ENCODE measurements at regions not wholly inside any gene's neighbourhood (a gene's known extent, or its start where the extent isn't known, plus 50 kb on each side); places are given as distances from the start of the nearest gene placed in this dataset.

- ATAC-seq (no peak), DNase-seq (no peak)
- ChIA-PET POLR2A (no interaction called here), CTCF (no interaction called here)
- no peaks in the 10 kb centered on the region for H3K36me3 Mint-ChIP-seq (ENCODE audit: low read depth)
- H3K4me1 Mint-ChIP-seq, result no peaks in the 10 kb centered on the region
- no peaks in the 10 kb centered on the region for H3K27me3 Mint-ChIP-seq
- no peak overlapping the region for H3K27ac Mint-ChIP-seq
- peaks cover 2% of the 10 kb centered on the region for H3K9me3 Mint-ChIP-seq (ENCODE audit: low read depth)
- intact Hi-C loops (cut with DNase I, micrococcal nuclease), result no loop called here
- no peak overlapping the region for H3K4me3 Mint-ChIP-seq
Observed at GRCh38 chr6:23499549-23499948, 626.5 kb upstream of the NRSN1 start.

GRCh38 chr6:23503173-23503572, 622.8 kb upstream of the NRSN1 start:
- ChIA-PET POLR2A (no interaction called here), CTCF (no interaction called here)
- no peak for ATAC-seq
- peaks cover 2% of the 10 kb centered on the region for H3K9me3 Mint-ChIP-seq (ENCODE audit: low read depth)
- DNase-seq, result no peak
- no peaks in the 10 kb centered on the region for H3K27me3 Mint-ChIP-seq
- no peak overlapping the region for H3K4me3 Mint-ChIP-seq
- intact Hi-C loops (cut with DNase I, micrococcal nuclease), result no loop called here
- H3K27ac Mint-ChIP-seq, result no peak overlapping the region
- no peaks in the 10 kb centered on the region for H3K36me3 Mint-ChIP-seq (ENCODE audit: low read depth)
- no peaks in the 10 kb centered on the region for H3K4me1 Mint-ChIP-seq

GRCh38 chr6:23505026-23505425, 621.0 kb upstream of the NRSN1 start:
- POLR2A ChIA-PET, result no interaction called here
- Mint-ChIP-seq H3K36me3 (ENCODE audit: low read depth) (no peaks in the 10 kb centered on the region), H3K4me3 (no peak overlapping the region), H3K9me3 (ENCODE audit: low read depth) (peaks cover 2% of the 10 kb centered on the region), H3K4me1 (no peaks in the 10 kb centered on the region), H3K27ac (no peak overlapping the region), H3K27me3 (no peaks in the 10 kb centered on the region)
- intact Hi-C loops (cut with DNase I, micrococcal nuclease), result no loop called here
- DNase-seq, result no peak
- CTCF ChIA-PET, result no interaction called here
- no peak for ATAC-seq

- Mint-ChIP-seq H3K27ac (no peak overlapping the region), H3K27me3 (no peaks in the 10 kb centered on the region), H3K9me3 (ENCODE audit: low read depth) (peaks cover 2% of the 10 kb centered on the region), H3K4me1 (no peaks in the 10 kb centered on the region), H3K36me3 (ENCODE audit: low read depth) (no peaks in the 10 kb centered on the region), H3K4me3 (no peak overlapping the region)
- ChIA-PET POLR2A (no interaction called here), CTCF (interaction anchor here (1.1 kb wide), 1 partner anchor 24 kb away, joined by 3 read pairs; no protein-coding TSS in a partner anchor)
- intact Hi-C loops (cut with DNase I, micrococcal nuclease), result no loop called here
- ATAC-seq (no peak), DNase-seq (no peak)
Observed at GRCh38 chr6:23510778-23511510, 615.1 kb upstream of the NRSN1 start.

GRCh38 chr6:23511817-23512216, 614.2 kb upstream of the NRSN1 start:
- H3K36me3 Mint-ChIP-seq (ENCODE audit: low read depth), result no peaks in the 10 kb centered on the region
- H3K27ac Mint-ChIP-seq, result no peak overlapping the region
- no peak for ATAC-seq
- H3K27me3 Mint-ChIP-seq, result no peaks in the 10 kb centered on the region
- ChIA-PET CTCF (interaction anchor here (1.1 kb wide), 1 partner anchor 24 kb away, joined by 3 read pairs; no protein-coding TSS in a partner anchor), POLR2A (no interaction called here)
- DNase-seq, result no peak
- no peaks in the 10 kb centered on the region for H3K4me1 Mint-ChIP-seq
- H3K4me3 Mint-ChIP-seq, result no peak overlapping the region
- H3K9me3 Mint-ChIP-seq (ENCODE audit: low read depth), result peaks cover 1% of the 10 kb centered on the region
- intact Hi-C loops (cut with DNase I, micrococcal nuclease), result no loop called here

GRCh38 chr6:23518294-23518693, 607.7 kb upstream of the NRSN1 start:
- Mint-ChIP-seq H3K27ac (no peak overlapping the region), H3K4me1 (no peaks in the 10 kb centered on the region), H3K9me3 (ENCODE audit: low read depth) (no peaks in the 10 kb centered on the region), H3K36me3 (ENCODE audit: low read depth) (no peaks in the 10 kb centered on the region), H3K4me3 (no peak overlapping the region), H3K27me3 (no peaks in the 10 kb centered on the region)
- ATAC-seq, result no peak
- no peak for DNase-seq
- intact Hi-C loops (cut with DNase I, micrococcal nuclease), result no loop called here
- ChIA-PET POLR2A (interaction anchor here (0.6 kb wide), 1 partner anchor 67 kb away, joined by 4 read pairs; no protein-coding TSS in a partner anchor), CTCF (interaction anchor here (0.6 to 0.8 kb wide), 2 partner anchors 293 to 367 kb away, joined by 3 read pairs; no protein-coding TSS in a partner anchor)

GRCh38 chr6:23522792-23523547, 603.0 kb upstream of the NRSN1 start:
- Mint-ChIP-seq H3K27me3 (no peaks in the 10 kb centered on the region), H3K4me1 (no peaks in the 10 kb centered on the region), H3K4me3 (no peak overlapping the region), H3K9me3 (ENCODE audit: low read depth) (no peaks in the 10 kb centered on the region), H3K36me3 (ENCODE audit: low read depth) (no peaks in the 10 kb centered on the region), H3K27ac (no peak overlapping the region)
- ChIA-PET POLR2A (no interaction called here), CTCF (no interaction called here)
- ATAC-seq (no peak), DNase-seq (no peak)
- intact Hi-C loops (cut with DNase I, micrococcal nuclease), result no loop called here

- POLR2A ChIA-PET, result no interaction called here
- Mint-ChIP-seq H3K27ac (no peak overlapping the region), H3K36me3 (ENCODE audit: low read depth) (no peaks in the 10 kb centered on the region), H3K9me3 (ENCODE audit: low read depth) (no peaks in the 10 kb centered on the region), H3K4me1 (no peaks in the 10 kb centered on the region), H3K27me3 (no peaks in the 10 kb centered on the region), H3K4me3 (no peak overlapping the region)
- CTCF ChIA-PET, result interaction anchor here (1.3 kb wide), 1 partner anchor 256 kb away, joined by 3 read pairs; no protein-coding TSS in a partner anchor
- DNase-seq (no peak), ATAC-seq (no peak)
- intact Hi-C loops (cut with DNase I, micrococcal nuclease), result no loop called here
Observed at GRCh38 chr6:23523771-23524170, 602.2 kb upstream of the NRSN1 start.

- ATAC-seq, result no peak
- POLR2A ChIA-PET, result no interaction called here
- no peak for DNase-seq
- CTCF ChIA-PET, result interaction anchor here (1.3 kb wide), 1 partner anchor 257 kb away, joined by 3 read pairs; no protein-coding TSS in a partner anchor
- intact Hi-C loops (cut with DNase I, micrococcal nuclease), result no loop called here
- Mint-ChIP-seq H3K36me3 (ENCODE audit: low read depth) (no peaks in the 10 kb centered on the region), H3K27ac (no peak overlapping the region), H3K27me3 (no peaks in the 10 kb centered on the region), H3K4me1 (no peaks in the 10 kb centered on the region), H3K4me3 (no peak overlapping the region), H3K9me3 (ENCODE audit: low read depth) (no peaks in the 10 kb centered on the region)
Observed at GRCh38 chr6:23524548-23524947, 601.5 kb upstream of the NRSN1 start.

- H3K27ac Mint-ChIP-seq, result no peak overlapping the region
- ATAC-seq, result no peak
- ChIA-PET POLR2A (no interaction called here), CTCF (no interaction called here)
- peaks cover 4% of the 10 kb centered on the region for H3K4me1 Mint-ChIP-seq
- no peaks in the 10 kb centered on the region for H3K36me3 Mint-ChIP-seq (ENCODE audit: low read depth)
- H3K27me3 Mint-ChIP-seq, result no peaks in the 10 kb centered on the region
- no peaks in the 10 kb centered on the region for H3K9me3 Mint-ChIP-seq (ENCODE audit: low read depth)
- no peak for DNase-seq
- no peak overlapping the region for H3K4me3 Mint-ChIP-seq
- intact Hi-C loops (cut with DNase I, micrococcal nuclease), result no loop called here
Observed at GRCh38 chr6:23526526-23526925, 599.5 kb upstream of the NRSN1 start.

GRCh38 chr6:23529902-23530301, 596.1 kb upstream of the NRSN1 start:
- POLR2A ChIA-PET, result no interaction called here
- DNase-seq, result no peak

GRCh38 chr6:23531666-23532065, 594.3 kb upstream of the NRSN1 start:
- DNase-seq (no peak), ATAC-seq (no peak)
- ChIA-PET CTCF (no interaction called here), POLR2A (no interaction called here)
- no peak overlapping the region for H3K4me3 Mint-ChIP-seq
- H3K9me3 Mint-ChIP-seq (ENCODE audit: low read depth), result no peaks in the 10 kb centered on the region
- peaks cover 4% of the 10 kb centered on the region for H3K4me1 Mint-ChIP-seq
- H3K27me3 Mint-ChIP-seq, result no peaks in the 10 kb centered on the region
- no peak overlapping the region for H3K27ac Mint-ChIP-seq
- intact Hi-C loops (cut with DNase I, micrococcal nuclease), result no loop called here
- no peaks in the 10 kb centered on the region for H3K36me3 Mint-ChIP-seq (ENCODE audit: low read depth)

More at GRCh38 chr6:23529902-23530301, 596.1 kb upstream of the NRSN1 start:
- Mint-ChIP-seq H3K27ac (no peak overlapping the region), H3K36me3 (ENCODE audit: low read depth) (no peaks in the 10 kb centered on the region), H3K9me3 (ENCODE audit: low read depth) (no peaks in the 10 kb centered on the region), H3K27me3 (no peaks in the 10 kb centered on the region), H3K4me1 (peaks cover 4% of the 10 kb centered on the region), H3K4me3 (no peak overlapping the region)
- intact Hi-C loops (cut with DNase I, micrococcal nuclease), result no loop called here
- CTCF ChIA-PET, result interaction anchor here (0.8 kb wide), 1 partner anchor 8 kb away, joined by 4 read pairs; no protein-coding TSS in a partner anchor
- no peak for ATAC-seq

Measured in activated CD4-positive, alpha-beta T cell treated with anti-CD3 and anti-CD28 coated beads for 36 hours (primary cell).